ENCODE measurements at regions not wholly inside any gene's neighbourhood (a gene's known extent, or its start where the extent isn't known, plus 50 kb on each side); places are given as distances from the start of the nearest gene placed in this dataset.
A peak's percentile ranks its signal among the peaks of the same experiment; 100 is the strongest.

GRCh38 chr18:6666012-6666685 is 63.4 kb upstream of the ARHGAP28 start:
- TF ChIP-seq EZH2 (IDR thresholded peaks at IDR 0.05; ENCODE audit: borderline replicate concordance) = no peak
- no peak for TF ChIP-seq EZH2phosphoT487 (IDR thresholded peaks at IDR 0.05; ENCODE audit: low read depth, severe bottlenecking, unreplicated experiment)
- no peak for TF ChIP-seq CTCF (IDR thresholded peaks at IDR 0.05; ENCODE audit: poor library complexity)
- peak overlapping the region; percentile 57 for H3K27ac ChIP-seq
- no peaks in the 10 kb centered on the region for H3K9me2 ChIP-seq (replicated peaks; ENCODE audit: insufficient read depth)
- H3K4me3 ChIP-seq = no peak overlapping the region
- 48% methylated on average over 3 of the region's 3 CpGs for WGBS (ENCODE audit: low lambda C conversion rate, missing lambda C conversion rate)
- H4K20me1 ChIP-seq (ENCODE audit: insufficient read depth, poor library complexity, severe bottlenecking) = no peaks in the 10 kb centered on the region
- DNase-seq (ENCODE audit: low spot score) = no peak
- peaks cover 5% of the 10 kb centered on the region for H3K4me1 ChIP-seq (ENCODE audit: insufficient read depth)
- no peaks in the 10 kb centered on the region for H3K9me3 ChIP-seq (ENCODE audit: low read depth)
- no peaks in the 10 kb centered on the region for H3K79me2 ChIP-seq
- no peaks in the 10 kb centered on the region for H3K36me3 ChIP-seq (replicated peaks; ENCODE audit: insufficient read depth, low read depth)
- no peaks in the 10 kb centered on the region for H3K27me3 ChIP-seq
- H3K4me2 ChIP-seq = no peak overlapping the region
- no peak overlapping the region for H2AFZ ChIP-seq

- H3K36me3 ChIP-seq (replicated peaks; ENCODE audit: insufficient read depth, low read depth) = no peaks in the 10 kb centered on the region
- DNase-seq (ENCODE audit: low spot score) = no peak
- H3K9me2 ChIP-seq (replicated peaks; ENCODE audit: insufficient read depth) = no peaks in the 10 kb centered on the region
- no peak overlapping the region for H2AFZ ChIP-seq
- H3K9me3 ChIP-seq (ENCODE audit: low read depth) = no peaks in the 10 kb centered on the region
- WGBS (ENCODE audit: low lambda C conversion rate, missing lambda C conversion rate) = 96% methylated on average over 1 of the region's 1 CpG
- no peaks in the 10 kb centered on the region for H3K79me2 ChIP-seq
- no peaks in the 10 kb centered on the region for H4K20me1 ChIP-seq (ENCODE audit: insufficient read depth, poor library complexity, severe bottlenecking)
- no peaks in the 10 kb centered on the region for H3K27me3 ChIP-seq
- H3K4me1 ChIP-seq (ENCODE audit: insufficient read depth) = no peaks in the 10 kb centered on the region
- H3K4me3 ChIP-seq = no peak overlapping the region
- no peak overlapping the region for H3K4me2 ChIP-seq
- TF ChIP-seq EZH2 (IDR thresholded peaks at IDR 0.05; ENCODE audit: borderline replicate concordance) (no peak), CTCF (IDR thresholded peaks at IDR 0.05; ENCODE audit: poor library complexity) (no peak), EZH2phosphoT487 (IDR thresholded peaks at IDR 0.05; ENCODE audit: low read depth, severe bottlenecking, unreplicated experiment) (no peak)
- H3K27ac ChIP-seq = no peak overlapping the region
Observed at GRCh38 chr18:6668836-6669235, 60.7 kb upstream of the ARHGAP28 start.

- H3K36me3 ChIP-seq (replicated peaks; ENCODE audit: insufficient read depth, low read depth) = no peaks in the 10 kb centered on the region
- no peak for TF ChIP-seq EZH2 (IDR thresholded peaks at IDR 0.05; ENCODE audit: borderline replicate concordance)
- no peak overlapping the region for H2AFZ ChIP-seq
- H4K20me1 ChIP-seq (ENCODE audit: insufficient read depth, poor library complexity, severe bottlenecking) = no peaks in the 10 kb centered on the region
- 54% methylated on average over 2 of the region's 2 CpGs for WGBS (ENCODE audit: low lambda C conversion rate, missing lambda C conversion rate)
- H3K27me3 ChIP-seq = no peaks in the 10 kb centered on the region
- no peak overlapping the region for H3K4me3 ChIP-seq
- no peaks in the 10 kb centered on the region for H3K4me1 ChIP-seq (ENCODE audit: insufficient read depth)
- no peaks in the 10 kb centered on the region for H3K9me3 ChIP-seq (ENCODE audit: low read depth)
- no peak for DNase-seq (ENCODE audit: low spot score)
- no peaks in the 10 kb centered on the region for H3K9me2 ChIP-seq (replicated peaks; ENCODE audit: insufficient read depth)
- H3K27ac ChIP-seq = peak overlapping the region; percentile 11
- no peak overlapping the region for H3K4me2 ChIP-seq
- H3K79me2 ChIP-seq = no peaks in the 10 kb centered on the region
Observed at GRCh38 chr18:6672821-6673308, 56.7 kb upstream of the ARHGAP28 start.

GRCh38 chr18:6677086-6677485 is 52.4 kb upstream of the ARHGAP28 start:
- no peak for DNase-seq (ENCODE audit: low spot score)
- Histone ChIP-seq H4K20me1 (ENCODE audit: insufficient read depth, poor library complexity, severe bottlenecking) (no peaks in the 10 kb centered on the region), H3K4me3 (no peak overlapping the region), H3K36me3 (replicated peaks; ENCODE audit: insufficient read depth, low read depth) (no peaks in the 10 kb centered on the region), H2AFZ (no peak overlapping the region), H3K9me3 (ENCODE audit: low read depth) (no peaks in the 10 kb centered on the region), H3K4me2 (no peak overlapping the region), H3K27ac (no peak overlapping the region), H3K79me2 (no peaks in the 10 kb centered on the region), H3K27me3 (no peaks in the 10 kb centered on the region), H3K9me2 (replicated peaks; ENCODE audit: insufficient read depth) (no peaks in the 10 kb centered on the region), H3K4me1 (ENCODE audit: insufficient read depth) (peaks cover 2% of the 10 kb centered on the region)
- 88% methylated on average over 2 of the region's 2 CpGs for WGBS (ENCODE audit: low lambda C conversion rate, missing lambda C conversion rate)
- TF ChIP-seq CTCF (IDR thresholded peaks at IDR 0.05; ENCODE audit: poor library complexity) = no peak
- TF ChIP-seq EZH2 (IDR thresholded peaks at IDR 0.05; ENCODE audit: borderline replicate concordance) = no peak
- no peak for TF ChIP-seq EZH2phosphoT487 (IDR thresholded peaks at IDR 0.05; ENCODE audit: low read depth, severe bottlenecking, unreplicated experiment)
